Muscle of back (tissue), 3 donors: ENCODE measurements at regions not wholly inside any gene's neighbourhood (a gene's known extent, or its start where the extent isn't known, plus 50 kb on each side); places are given as distances from the start of the nearest gene placed in this dataset.

Experiments
- DNase-seq, 3 donors: peaks; one replicate each; pipeline versions ENCODE4 v3.0.0 to v3.0.0-alpha.2; 2013

- no peak for DNase-seq
Measured at GRCh38 chr3:84877092-84877491, 81.7 kb upstream of the CADM2 start.

DNA sequence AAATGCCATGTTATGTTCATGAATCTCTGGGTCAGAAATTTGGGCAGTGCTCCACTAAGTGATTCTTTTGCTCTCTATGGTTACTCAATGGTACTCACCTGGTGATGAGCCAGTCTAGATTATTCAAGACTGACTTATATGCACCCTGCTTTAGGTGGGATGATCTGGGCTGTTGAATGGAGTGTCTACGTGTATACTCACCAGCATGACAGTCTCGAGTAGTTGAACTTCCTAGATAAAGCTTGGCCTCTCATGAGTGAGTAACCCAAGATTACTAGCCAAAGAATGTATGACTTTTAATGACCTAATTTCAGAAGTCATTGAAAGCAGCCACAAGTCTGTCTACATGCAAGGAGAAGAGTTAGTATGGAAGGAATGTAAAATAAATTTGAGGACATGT is 77.5 kb upstream of the CADM2 start:
- DNase-seq, result no peak

DNA sequence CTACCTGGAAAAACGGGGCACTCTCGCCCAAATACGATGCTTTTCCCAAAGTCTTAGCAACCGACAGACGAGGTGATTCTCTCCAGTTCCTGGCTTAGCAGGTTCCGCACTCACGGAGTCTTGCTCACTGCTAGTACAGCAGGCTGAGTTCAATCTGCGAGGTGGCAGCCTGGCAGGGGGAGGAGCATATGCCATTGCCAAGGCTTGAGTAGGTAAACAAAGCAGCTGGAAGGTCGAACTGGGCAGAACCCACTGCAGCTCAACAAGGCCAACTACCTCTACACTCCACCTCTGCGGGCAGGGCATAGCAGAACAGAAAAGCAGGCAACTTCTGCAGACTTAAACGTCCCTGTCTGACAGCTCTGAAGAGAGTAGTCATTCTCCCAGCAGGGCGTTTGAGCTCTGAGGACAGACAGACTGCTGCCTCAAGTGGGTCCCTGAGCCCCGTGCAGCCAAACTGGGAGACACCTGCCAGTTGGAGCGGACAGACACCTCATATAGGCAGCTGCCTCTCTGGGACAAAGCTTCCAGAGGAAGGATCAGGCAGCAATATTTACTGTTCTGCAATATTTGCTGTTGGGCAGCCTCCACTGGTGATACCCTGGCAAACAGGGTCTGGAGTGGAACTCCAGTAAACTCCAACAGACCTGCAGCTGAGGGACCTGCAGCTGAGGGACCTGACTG is 73.4 kb upstream of the CADM2 start:
- DNase-seq, result no peak

DNA sequence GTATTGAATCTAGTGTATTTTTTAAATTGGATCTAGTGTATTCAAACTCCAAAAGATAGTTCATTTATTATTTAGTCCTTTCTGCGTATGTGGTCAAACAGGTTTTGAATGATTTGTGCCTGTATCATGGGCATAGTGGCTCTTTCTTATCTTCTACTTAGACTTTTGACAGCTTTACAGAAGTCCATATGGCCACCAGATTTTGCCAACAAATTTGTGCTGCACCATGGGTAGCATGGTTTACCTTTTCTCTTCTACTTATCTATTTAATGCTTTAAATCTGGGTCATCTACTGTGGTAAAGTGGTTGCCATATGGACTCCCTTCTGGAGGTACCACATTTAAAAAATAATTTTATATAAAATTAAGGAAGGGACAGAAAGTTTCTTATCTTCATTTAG is 66.9 kb upstream of the CADM2 start:
- DNase-seq, result no peak

GRCh38 chr3:84893211-84893610 is 65.6 kb upstream of the CADM2 start:
- DNase-seq, result no peak

DNA sequence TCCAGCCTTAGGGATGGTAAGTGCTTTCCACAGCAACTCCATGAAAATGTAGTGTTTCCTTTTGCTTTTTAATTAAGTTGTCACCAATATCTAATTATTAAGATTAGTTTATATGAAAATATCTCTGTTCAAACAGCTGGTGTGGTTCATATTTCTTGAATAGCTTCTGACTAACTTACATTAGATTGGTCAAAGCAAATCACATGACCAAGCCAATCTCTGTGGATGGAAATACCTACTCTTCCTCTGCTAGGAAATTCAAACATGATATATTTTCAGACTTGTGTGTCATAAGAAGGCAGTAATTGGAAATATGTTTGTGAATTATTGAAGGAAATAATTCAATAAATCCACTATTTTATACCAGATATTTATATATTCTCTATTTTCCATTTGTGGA is 54.6 kb upstream of the CADM2 start:
- peak in 1 of 3 donors; percentile 2 for DNase-seq

- peak; percentile 69 to 80 (median 69) for DNase-seq
Measured at GRCh38 chr3:84904816-84905555, 53.8 kb upstream of the CADM2 start.

DNA sequence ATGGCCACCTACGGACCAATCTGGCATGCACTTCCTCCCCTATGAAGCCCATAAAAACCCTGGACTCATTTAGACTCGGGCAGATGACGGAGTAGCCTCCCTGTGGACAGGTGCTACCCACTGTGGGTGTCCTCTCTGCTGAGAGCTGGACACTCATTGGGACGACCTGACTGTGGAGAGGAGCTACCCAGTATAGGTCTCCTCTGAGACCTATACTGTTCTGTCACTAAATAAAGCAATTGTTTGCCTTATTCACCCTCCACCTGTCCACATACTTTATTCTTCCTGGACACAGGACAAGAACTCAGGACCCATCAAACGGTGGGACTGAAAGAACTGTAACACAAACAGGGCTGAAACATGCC is 53.3 kb upstream of the CADM2 start:
- DNase-seq, result no peak

GRCh38 chr3:84906065-84906464 is 52.7 kb upstream of the CADM2 start:
- DNase-seq, result peak; percentile 10 to 33 (median 24)
